Lung (tissue), 11 donors: ENCODE measurements at regions not wholly inside any gene's neighbourhood (a gene's known extent, or its start where the extent isn't known, plus 50 kb on each side); places are given as distances from the start of the nearest gene placed in this dataset.

Source experiments
- ATAC-seq: fragments of 200-7000 bp; cut with Tn5 transposase; one replicate; pipeline ENCODE4 v1.9.1; 2020; ENCODE audit warnings: moderate number of reproducible peaks; ENCODE audit not compliant: insufficient read depth, low FRiP score
- DNase-seq, 3 donors: peaks; one replicate each; pipeline ENCODE4 v3.0.0-alpha.2; 2013 to 2017
- H3K27ac ChIP-seq, 2 donors: one replicate each; pipeline ENCODE4 v1.5.1; 2013; ENCODE audit warnings: mild to moderate bottlenecking in 2 of 2, moderate library complexity in 2 of 2, control low read depth in 1 of 2, inconsistent platforms in 1 of 2, low read depth in 1 of 2, low read length in 1 of 2
- H3K27me3 ChIP-seq, 3 donors: one replicate each; pipeline ENCODE4 v1.5.1; 2013; ENCODE audit warnings: low read length in 2 of 3; ENCODE audit not compliant: control insufficient read depth in 3 of 3, insufficient read depth in 3 of 3
- H3K36me3 ChIP-seq, 4 donors: one replicate each; pipeline ENCODE4 v1.5.1; 2013; ENCODE audit warnings: low read length in 4 of 4, mild to moderate bottlenecking in 1 of 4, moderate library complexity in 1 of 4; ENCODE audit not compliant: control insufficient read depth in 4 of 4, insufficient read depth in 4 of 4
- H3K4me1 ChIP-seq, 5 donors: one replicate each; pipeline ENCODE4 v1.5.1; 2013; ENCODE audit warnings: low read length in 5 of 5, mild to moderate bottlenecking in 2 of 5, moderate library complexity in 1 of 5; ENCODE audit not compliant: control insufficient read depth in 5 of 5, insufficient read depth in 5 of 5
- H3K4me3 ChIP-seq: one replicate; pipeline ENCODE4 v1.5.1; 2013; ENCODE audit warnings: mild to moderate bottlenecking, control low read depth, moderate library complexity
- H3K9ac ChIP-seq, 2 donors: one replicate each; pipeline ENCODE4 v1.5.1; 2013; ENCODE audit warnings: low read length in 2 of 2, control low read depth in 1 of 2; ENCODE audit not compliant: insufficient read depth in 1 of 2
- H3K9me3 ChIP-seq, 4 donors: one replicate each; pipeline ENCODE4 v1.5.1; 2013; ENCODE audit warnings: low read length in 3 of 4, mild to moderate bottlenecking in 1 of 4, moderate library complexity in 1 of 4; ENCODE audit not compliant: control insufficient read depth in 4 of 4, insufficient read depth in 3 of 4
- WGBS, 2 donors: extraction: QIAGEN DNeasy Blood & Tissue Kit; methylation state at CpG; one replicate each; pipeline ENCODE4 v1.1.7; 2013; 5-methylcytosine and 5-hydroxymethylcytosine counted together
- TF ChIP-seq, protein P1 (sequence below): IDR thresholded peaks from 2 replicates; pipeline ENCODE4 v1.5.1; 2012; ENCODE audit warnings: mild to moderate bottlenecking; ENCODE audit errors: control extremely low read depth, extremely low read depth
- donor health status: control.
- donor health status: control.
- donor health status: Bipolar disorder and iron deficiency.
- donor health status: healthy.
- donor health status: DM: yes; HTN: yes; CAD: no.

GRCh38 chr3:5540532-5540931, 353.0 kb downstream of the EDEM1 start:
- TF ChIP-seq, protein P1, sequence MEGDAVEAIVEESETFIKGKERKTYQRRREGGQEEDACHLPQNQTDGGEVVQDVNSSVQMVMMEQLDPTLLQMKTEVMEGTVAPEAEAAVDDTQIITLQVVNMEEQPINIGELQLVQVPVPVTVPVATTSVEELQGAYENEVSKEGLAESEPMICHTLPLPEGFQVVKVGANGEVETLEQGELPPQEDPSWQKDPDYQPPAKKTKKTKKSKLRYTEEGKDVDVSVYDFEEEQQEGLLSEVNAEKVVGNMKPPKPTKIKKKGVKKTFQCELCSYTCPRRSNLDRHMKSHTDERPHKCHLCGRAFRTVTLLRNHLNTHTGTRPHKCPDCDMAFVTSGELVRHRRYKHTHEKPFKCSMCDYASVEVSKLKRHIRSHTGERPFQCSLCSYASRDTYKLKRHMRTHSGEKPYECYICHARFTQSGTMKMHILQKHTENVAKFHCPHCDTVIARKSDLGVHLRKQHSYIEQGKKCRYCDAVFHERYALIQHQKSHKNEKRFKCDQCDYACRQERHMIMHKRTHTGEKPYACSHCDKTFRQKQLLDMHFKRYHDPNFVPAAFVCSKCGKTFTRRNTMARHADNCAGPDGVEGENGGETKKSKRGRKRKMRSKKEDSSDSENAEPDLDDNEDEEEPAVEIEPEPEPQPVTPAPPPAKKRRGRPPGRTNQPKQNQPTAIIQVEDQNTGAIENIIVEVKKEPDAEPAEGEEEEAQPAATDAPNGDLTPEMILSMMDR, result no peak
- Histone ChIP-seq H3K4me1 (no peaks in the 10 kb centered on the region), H3K9ac (no peak overlapping the region), H3K36me3 (no peaks in the 10 kb centered on the region), H3K27me3 (no peaks in the 10 kb centered on the region), H3K4me3 (no peak overlapping the region), H3K9me3 (peaks cover 0 to 5% (median 3%) of the 10 kb centered on the region in 4 donors), H3K27ac (no peak overlapping the region)
- DNase-seq (no peak), ATAC-seq (no peak)
- WGBS, 2 donors, result 96 to 97% methylated on average over 13 of the region's 13 CpGs

- no peaks in the 10 kb centered on the region for H3K4me1 ChIP-seq
- H3K9me3 ChIP-seq, result peaks cover 0 to 5% (median 3%) of the 10 kb centered on the region in 4 donors
- no peaks in the 10 kb centered on the region for H3K27me3 ChIP-seq
- no peak overlapping the region for H3K4me3 ChIP-seq
- no peaks in the 10 kb centered on the region for H3K36me3 ChIP-seq
- no peak overlapping the region for H3K27ac ChIP-seq
- H3K9ac ChIP-seq, result no peak overlapping the region
- DNase-seq, result no peak
- TF ChIP-seq, protein P1, result no peak
- no peak for ATAC-seq
- WGBS, 2 donors, result 83 to 89% methylated on average over 2 of the region's 2 CpGs
Observed at GRCh38 chr3:5542472-5542871, 355.0 kb downstream of the EDEM1 start.

GRCh38 chr3:5543047-5543446, 355.5 kb downstream of the EDEM1 start:
- no peak for ATAC-seq
- TF ChIP-seq, protein P1, result no peak
- H3K9me3 ChIP-seq, result peaks cover 0 to 5% (median 3%) of the 10 kb centered on the region in 4 donors
- H3K27ac ChIP-seq, result no peak overlapping the region
- H3K4me3 ChIP-seq, result no peak overlapping the region
- H3K4me1 ChIP-seq, result no peaks in the 10 kb centered on the region
- no peak overlapping the region for H3K9ac ChIP-seq
- no peak for DNase-seq
- WGBS, 2 donors, result 77 to 97% methylated on average over 1 of the region's 1 CpG
- no peaks in the 10 kb centered on the region for H3K27me3 ChIP-seq
- H3K36me3 ChIP-seq, result no peaks in the 10 kb centered on the region

DNA sequence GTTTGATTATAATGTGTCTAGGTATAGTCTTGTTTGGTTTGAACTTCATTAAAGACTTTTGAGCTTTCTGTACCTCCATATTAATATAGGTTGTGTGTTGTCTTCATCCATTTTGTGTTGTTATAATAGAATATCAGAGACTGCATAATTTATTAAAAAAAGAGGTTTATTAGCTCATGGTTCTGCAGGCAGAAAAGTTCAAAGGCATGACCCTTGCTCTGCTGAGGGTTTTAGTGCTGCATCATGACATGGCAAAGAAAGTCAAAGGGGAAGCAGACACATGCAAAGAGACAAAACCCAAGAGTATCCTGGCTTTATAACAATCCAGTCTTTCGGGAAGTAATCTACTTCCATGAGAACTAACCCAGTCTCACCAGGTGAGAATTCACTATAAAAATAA, 358.2 kb downstream of the EDEM1 start:
- Histone ChIP-seq H3K36me3 (no peaks in the 10 kb centered on the region), H3K9me3 (peaks cover 0 to 5% (median 2%) of the 10 kb centered on the region in 4 donors), H3K4me1 (no peaks in the 10 kb centered on the region), H3K9ac (no peak overlapping the region), H3K27ac (no peak overlapping the region), H3K27me3 (no peaks in the 10 kb centered on the region), H3K4me3 (no peak overlapping the region)
- WGBS, 2 donors, result 86 to 96% methylated on average over 1 of the region's 1 CpG
- ATAC-seq (no peak), DNase-seq (no peak)
- TF ChIP-seq, protein P1, result no peak
